Gastroesophageal sphincter (tissue), 3 donors: ENCODE measurements at regions not wholly inside any gene's neighbourhood (a gene's known extent, or its start where the extent isn't known, plus 50 kb on each side); places are given as distances from the start of the nearest gene placed in this dataset.

Experiments
- CTCF ChIP-seq, 4 experiments: fragments of 200-600 bp in 2 of 4; fragments of 450-650 bp in 2 of 4; sonication (generic) in 1 of 4; IDR thresholded peaks; one replicate each; pipeline ENCODE4 v1.5.1; 2017 to 2019; ENCODE audit warnings: antibody characterized with exemption in 4 of 4, mild to moderate bottlenecking in 2 of 4, moderate library complexity in 2 of 4
- EP300 ChIP-seq: sonication (generic); formaldehyde crosslinking; IDR thresholded peaks from one replicate; pipeline ENCODE4 v1.6.1; 2017; ENCODE audit warnings: antibody characterized with exemption, mild to moderate bottlenecking
- POLR2A ChIP-seq, 2 donors: fragments of 450-650 bp; IDR thresholded peaks; one replicate each; pipeline ENCODE4 v1.6.1; 2017; ENCODE audit warnings: antibody characterized with exemption in 2 of 2, mild to moderate bottlenecking in 2 of 2, moderate library complexity in 1 of 2

- no peak for TF ChIP-seq CTCF (IDR thresholded peaks at IDR 0.05)
- TF ChIP-seq POLR2A (IDR thresholded peaks at IDR 0.05) = no peak
- TF ChIP-seq EP300 = no peak
These were observed 76.5 kb upstream of the CLMN start for GRCh38 chr14:95396221-95396620.
